Esophagus muscularis mucosa (tissue), 4 donors: ENCODE measurements at regions not wholly inside any gene's neighbourhood (a gene's known extent, or its start where the extent isn't known, plus 50 kb on each side); places are given as distances from the start of the nearest gene placed in this dataset.

ENCODE experiments used
- DNase-seq: peaks from one replicate; pipeline ENCODE4 v3.0.0-alpha.2; 2017; ENCODE audit errors: extremely low spot score
- H3K27ac ChIP-seq, 4 donors: fragments of 200-600 bp; sonication (generic); replicated peaks in 1 of 4; 1 replicate in 3 of 4; 2 replicates in 1 of 4; pipeline ENCODE4 v1.5.1; 2016 to 2019; ENCODE audit warnings: mild to moderate bottlenecking in 1 of 4
- H3K27me3 ChIP-seq, 4 donors: fragments of 200-600 bp; sonication (generic); one replicate each; pipeline versions ENCODE4 v1.5.1 to v1.6.0; 2016 to 2019
- H3K36me3 ChIP-seq, 4 donors: fragments of 200-600 bp; sonication (generic); one replicate each; pipeline ENCODE4 v1.5.1; 2016 to 2019
- H3K4me1 ChIP-seq, 4 donors: fragments of 200-600 bp; sonication (generic); one replicate each; pipeline ENCODE4 v1.5.1; 2016 to 2019
- H3K4me3 ChIP-seq, 4 donors: fragments of 200-600 bp; sonication (generic); 1 replicate in 2 of 4; 2 replicates in 2 of 4; pipeline ENCODE4 v1.5.1; 2016 to 2019; ENCODE audit warnings: mild to moderate bottlenecking in 4 of 4, moderate library complexity in 1 of 4
- H3K9me3 ChIP-seq, 4 donors: fragments of 200-600 bp; sonication (generic); 1 replicate in 3 of 4; 2 replicates in 1 of 4; pipeline ENCODE4 v1.5.1; 2016 to 2019
- CTCF ChIP-seq, 3 experiments: fragments of 200-600 bp in 2 of 3; fragments of 450-650 bp in 1 of 3; sonication (generic) in 2 of 3; IDR thresholded peaks; one replicate each; pipeline ENCODE4 v1.5.1; 2017 to 2019; ENCODE audit warnings: antibody characterized with exemption in 3 of 3, mild to moderate bottlenecking in 2 of 3, moderate library complexity in 1 of 3
- EP300 ChIP-seq: sonication (generic); formaldehyde crosslinking; IDR thresholded peaks from one replicate; pipeline ENCODE4 v1.6.1; 2017; ENCODE audit warnings: antibody characterized with exemption
- POLR2A ChIP-seq: fragments of 450-650 bp; IDR thresholded peaks from one replicate; pipeline ENCODE4 v1.6.1; 2017; ENCODE audit warnings: antibody characterized with exemption, moderate library complexity, mild to moderate bottlenecking, low read depth
- POLR2AphosphoS5 ChIP-seq, 2 donors: sonication (generic); formaldehyde crosslinking; IDR thresholded peaks; one replicate each; pipeline ENCODE4 v1.6.1; 2017; ENCODE audit warnings: antibody characterized with exemption in 2 of 2
- WGBS: methylation state at CpG from one replicate; pipeline ENCODE4 v1.1.5; 2018; 5-methylcytosine and 5-hydroxymethylcytosine counted together
- intact Hi-C: fragments of 100-400 bp; cut with DNase I; formaldehyde crosslinking; loops from one replicate; pipeline ENCODE4 v1.15.1; 2023

- no peaks in the 10 kb centered on the region for H3K4me1 ChIP-seq
- H3K27ac ChIP-seq: no peak overlapping the region
- H3K36me3 ChIP-seq: no peaks in the 10 kb centered on the region
- TF ChIP-seq CTCF (IDR thresholded peaks at IDR 0.05) (no peak), EP300 (no peak), POLR2A (no peak), POLR2AphosphoS5 (IDR thresholded peaks at IDR 0.05) (no peak)
- H3K4me3 ChIP-seq: no peak overlapping the region
- WGBS: 86% methylated on average over 4 of the region's 4 CpGs
- H3K9me3 ChIP-seq: no peaks in the 10 kb centered on the region
- peaks cover 0 to 8% (median 0%) of the 10 kb centered on the region in 4 donors for H3K27me3 ChIP-seq
- intact Hi-C loops: no loop called here
- DNase-seq: no peak
Observed at GRCh38 chr12:114257687-114258086, 148.3 kb downstream of the TBX5 start.

- intact Hi-C loops: no loop called here
- no peak for TF ChIP-seq CTCF (IDR thresholded peaks at IDR 0.05)
- no peak for TF ChIP-seq POLR2AphosphoS5 (IDR thresholded peaks at IDR 0.05)
- TF ChIP-seq POLR2A: no peak
- TF ChIP-seq EP300: no peak
Observed at GRCh38 chr12:114254998-114255397, 150.9 kb downstream of the TBX5 start.

GRCh38 chr12:114253976-114254778 lies 151.8 kb downstream of the TBX5 start:
- intact Hi-C loops: no loop called here
- Histone ChIP-seq H3K27ac (no peak overlapping the region), H3K9me3 (no peaks in the 10 kb centered on the region), H3K36me3 (no peaks in the 10 kb centered on the region), H3K4me1 (no peaks in the 10 kb centered on the region), H3K4me3 (no peak overlapping the region), H3K27me3 (peaks cover 0 to 8% (median 0%) of the 10 kb centered on the region in 4 donors)
- 36% methylated on average over 4 of the region's 4 CpGs for WGBS
- TF ChIP-seq EP300: no peak
- TF ChIP-seq POLR2AphosphoS5 (IDR thresholded peaks at IDR 0.05): no peak
- TF ChIP-seq CTCF (IDR thresholded peaks at IDR 0.05): no peak
- TF ChIP-seq POLR2A: no peak
- DNase-seq: no peak

More at GRCh38 chr12:114254998-114255397, 150.9 kb downstream of the TBX5 start:
- Histone ChIP-seq H3K4me3 (no peak overlapping the region), H3K4me1 (no peaks in the 10 kb centered on the region), H3K9me3 (no peaks in the 10 kb centered on the region), H3K27me3 (peaks cover 0 to 8% (median 0%) of the 10 kb centered on the region in 4 donors), H3K27ac (no peak overlapping the region), H3K36me3 (no peaks in the 10 kb centered on the region)
- no peak for DNase-seq

GRCh38 chr12:114248527-114248926 lies 157.4 kb downstream of the TBX5 start:
- intact Hi-C loops: no loop called here

More at GRCh38 chr12:114248527-114248926, 157.4 kb downstream of the TBX5 start:
- Histone ChIP-seq H3K36me3 (no peaks in the 10 kb centered on the region), H3K9me3 (no peaks in the 10 kb centered on the region), H3K4me3 (no peak overlapping the region), H3K4me1 (no peaks in the 10 kb centered on the region), H3K27ac (no peak overlapping the region), H3K27me3 (peaks cover 0 to 11% (median 0%) of the 10 kb centered on the region in 4 donors)
- DNase-seq: no peak
- WGBS: 76% methylated on average over 7 of the region's 7 CpGs
- TF ChIP-seq EP300: no peak
- no peak for TF ChIP-seq POLR2A
- TF ChIP-seq CTCF (IDR thresholded peaks at IDR 0.05): no peak
- TF ChIP-seq POLR2AphosphoS5 (IDR thresholded peaks at IDR 0.05): no peak
